HG02852 (cell line): ENCODE measurements at regions not wholly inside any gene's neighbourhood (a gene's known extent, or its start where the extent isn't known, plus 50 kb on each side); places are given as distances from the start of the nearest gene placed in this dataset.
A peak's percentile ranks its signal among the peaks of the same experiment; 100 is the strongest.

Source experiments
- ATAC-seq: cut with Tn5 transposase; IDR thresholded peaks from one replicate; pipeline ENCODE4 v1.9.1; 2021; ENCODE audit warnings: mild to moderate bottlenecking, moderate library complexity; ENCODE audit not compliant: unreplicated experiment

DNA sequence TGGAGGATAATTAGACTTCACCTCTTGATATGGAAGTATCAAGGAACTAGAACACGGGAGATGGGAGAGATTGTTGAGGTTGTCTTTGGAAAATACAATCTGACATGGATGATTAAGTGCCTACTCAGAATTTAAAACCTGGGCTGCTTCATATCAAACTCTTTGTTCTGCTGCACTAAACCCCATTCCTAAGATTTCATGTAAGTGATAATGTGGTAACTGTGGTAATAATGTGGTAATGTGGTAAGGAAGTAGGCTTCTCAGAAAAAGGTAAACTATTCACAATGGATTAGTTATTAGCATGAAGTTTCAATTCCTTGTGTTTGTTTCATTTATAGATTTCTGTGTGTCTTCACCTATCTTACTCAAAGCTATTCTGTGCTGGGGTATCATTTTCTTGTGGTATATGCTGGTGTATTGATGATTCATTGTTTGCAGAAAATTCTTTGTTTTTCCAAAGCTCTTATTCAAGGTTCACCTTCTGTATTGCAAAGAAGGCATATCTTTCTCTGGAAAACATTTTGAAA lies 129.9 kb upstream of the TAC1 start:
- peak; percentile 61 for ATAC-seq

DNA sequence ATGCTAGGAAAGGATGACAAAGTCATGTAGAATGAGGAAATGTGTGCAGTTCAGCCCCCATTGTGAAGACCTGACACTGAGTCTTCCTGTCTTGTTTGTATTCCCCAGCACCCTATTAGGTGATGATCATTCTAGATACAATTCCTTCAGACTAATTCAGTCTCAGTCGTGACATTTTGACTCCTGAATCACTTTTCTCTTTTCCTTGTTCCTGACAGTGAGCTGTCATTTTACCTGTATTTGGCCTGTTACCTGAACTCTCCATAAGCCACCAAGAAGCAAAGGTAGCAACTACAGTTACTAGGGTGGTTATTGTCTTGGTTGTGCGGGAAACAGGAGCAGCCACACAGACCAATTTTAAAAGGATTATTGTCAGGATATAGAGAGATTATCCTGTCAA lies 111.4 kb upstream of the TAC1 start:
- no peak for ATAC-seq

DNA sequence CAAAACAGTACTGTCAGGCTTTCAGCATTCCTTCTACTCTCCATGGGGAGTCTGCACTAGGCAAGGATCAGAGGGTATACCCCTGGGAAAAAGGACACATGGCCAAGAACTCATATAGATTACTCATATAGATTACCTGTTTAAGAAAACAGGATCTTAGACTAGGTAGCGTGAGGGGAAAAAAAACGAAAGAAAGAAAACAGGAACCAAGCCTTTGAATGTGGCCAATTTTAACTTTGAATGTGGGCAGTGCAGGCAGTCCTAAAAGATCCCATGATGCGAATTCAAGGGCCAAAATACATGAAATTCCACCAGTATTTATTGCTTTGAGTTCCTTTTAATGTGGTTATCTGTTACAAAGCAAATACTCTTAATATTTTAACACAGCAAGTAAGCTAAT lies 108.6 kb upstream of the TAC1 start:
- ATAC-seq, result peak; percentile 93

DNA sequence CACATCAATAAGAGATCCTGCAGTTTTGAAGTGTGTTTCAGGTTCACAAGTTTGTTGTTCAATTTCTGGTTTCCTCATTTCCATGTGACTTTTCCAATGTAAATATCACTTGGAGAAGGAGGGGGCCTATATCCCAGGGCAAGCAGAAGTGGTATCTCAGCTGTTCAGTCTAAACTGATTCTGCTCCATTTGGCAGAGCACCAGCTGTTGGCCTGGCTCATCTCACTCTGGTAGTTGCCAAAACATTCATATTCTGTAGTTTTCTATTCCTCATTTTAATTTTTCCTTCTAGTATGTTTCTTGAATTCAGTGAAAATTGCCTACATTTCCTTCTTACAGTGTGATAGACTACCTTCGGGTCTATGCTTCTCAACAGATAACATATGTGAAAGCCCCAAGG lies 101.8 kb upstream of the TAC1 start:
- ATAC-seq, result no peak

DNA sequence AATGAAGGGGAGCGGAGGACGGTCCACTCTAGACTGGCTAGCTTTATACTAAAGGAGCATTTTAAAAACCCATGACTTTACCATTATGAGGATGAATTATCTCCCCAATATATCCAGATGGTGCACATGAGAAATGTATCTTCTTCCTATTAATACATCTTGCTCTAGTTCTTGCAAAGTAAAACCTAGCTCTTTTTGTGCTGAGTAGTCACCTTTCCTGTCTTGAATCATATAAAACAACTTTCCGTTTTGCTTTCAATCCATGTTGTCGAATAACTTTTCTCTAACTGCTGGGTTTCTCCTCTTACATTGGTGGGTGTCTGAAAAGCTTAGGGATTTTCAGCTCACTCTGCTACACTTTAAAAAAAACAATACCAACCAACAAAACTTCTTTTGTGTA lies 96.3 kb upstream of the TAC1 start:
- ATAC-seq, result no peak

DNA sequence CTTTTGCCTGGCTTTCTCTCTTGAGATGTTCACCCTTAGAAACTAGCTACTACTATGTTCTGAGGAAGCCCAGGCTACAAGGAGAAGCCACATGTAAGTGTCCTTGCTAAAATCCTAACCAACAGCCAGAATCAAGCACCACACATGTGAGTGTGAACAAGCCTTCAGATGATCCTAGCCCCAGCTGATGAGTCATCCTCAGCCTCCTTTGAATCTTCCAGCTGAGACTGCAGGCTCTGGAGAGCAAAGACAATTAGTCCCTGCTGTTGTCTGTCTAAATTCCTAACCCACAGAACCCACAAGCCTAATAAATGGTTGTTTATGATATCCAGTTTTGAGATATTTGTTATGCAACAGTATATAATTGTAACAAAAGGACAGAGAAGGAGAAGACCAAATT lies 92.8 kb upstream of the TAC1 start:
- no peak for ATAC-seq

DNA sequence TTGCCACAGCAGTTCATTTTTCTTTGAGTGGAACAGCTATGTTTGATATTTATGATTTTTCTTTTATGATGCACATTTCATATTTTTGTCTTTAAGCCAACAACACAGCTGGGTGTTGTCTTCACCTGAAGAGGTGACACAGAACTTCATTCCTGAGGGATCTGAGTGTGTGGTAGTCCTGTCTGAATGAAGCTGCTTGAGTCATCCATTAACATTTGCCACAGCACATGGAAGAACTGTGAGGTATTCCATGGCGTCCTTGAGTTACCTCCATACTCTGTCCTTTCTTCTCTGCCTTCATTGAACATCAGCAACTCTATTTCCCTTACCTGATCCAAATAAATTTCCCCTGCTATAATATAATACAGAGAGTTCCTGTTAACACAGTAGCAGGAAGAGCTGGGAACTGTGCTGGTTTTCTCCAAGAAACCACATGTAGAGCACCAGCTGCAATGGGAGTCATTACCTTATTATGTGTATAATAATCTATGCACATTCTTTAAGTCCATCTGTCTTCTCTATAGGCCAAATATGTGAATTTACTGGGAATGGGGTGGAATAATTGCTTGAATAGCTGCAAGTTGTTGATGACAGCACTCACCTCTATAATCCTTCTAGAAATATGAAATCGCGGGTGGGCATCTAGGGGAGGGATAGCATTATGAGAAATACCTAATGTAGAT lies 72.4 kb upstream of the TAC1 start:
- ATAC-seq, result no peak

DNA sequence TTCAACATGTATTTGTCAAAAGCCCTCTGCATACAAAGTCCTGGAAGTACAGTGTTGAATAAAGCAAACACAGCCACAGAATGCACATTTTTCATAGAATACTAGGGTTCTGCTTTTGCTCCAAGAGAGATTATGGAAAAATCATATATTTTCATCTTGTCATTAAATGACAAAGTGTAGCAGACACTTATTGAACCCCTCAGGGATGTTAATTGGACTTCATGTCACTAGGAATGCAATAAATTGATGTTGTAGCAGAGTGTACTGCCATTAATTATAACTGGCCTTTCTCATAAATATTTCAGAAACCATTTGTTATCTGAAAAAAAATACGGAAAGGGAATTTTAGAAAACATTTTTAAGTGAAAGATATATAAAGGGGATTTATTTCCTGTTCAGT lies 64.5 kb upstream of the TAC1 start:
- no peak for ATAC-seq

DNA sequence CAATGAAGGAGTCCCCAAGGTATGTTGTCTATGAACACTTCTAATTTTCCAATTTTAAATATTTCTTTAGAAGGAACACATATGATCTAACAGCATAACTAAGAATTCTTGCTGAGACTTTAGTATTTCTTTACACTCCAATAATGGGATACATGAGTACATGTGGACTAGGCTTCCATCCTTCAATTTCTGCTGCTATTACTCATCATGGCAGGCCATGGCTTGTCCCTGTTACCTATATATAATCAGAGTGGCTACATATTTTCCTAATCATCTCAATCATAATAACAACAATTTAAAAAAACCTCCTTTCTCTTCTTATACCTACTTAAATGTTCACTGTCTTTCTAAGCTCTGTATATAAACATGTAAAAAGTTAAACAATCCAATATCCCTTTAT lies 60.3 kb upstream of the TAC1 start:
- no peak for ATAC-seq

DNA sequence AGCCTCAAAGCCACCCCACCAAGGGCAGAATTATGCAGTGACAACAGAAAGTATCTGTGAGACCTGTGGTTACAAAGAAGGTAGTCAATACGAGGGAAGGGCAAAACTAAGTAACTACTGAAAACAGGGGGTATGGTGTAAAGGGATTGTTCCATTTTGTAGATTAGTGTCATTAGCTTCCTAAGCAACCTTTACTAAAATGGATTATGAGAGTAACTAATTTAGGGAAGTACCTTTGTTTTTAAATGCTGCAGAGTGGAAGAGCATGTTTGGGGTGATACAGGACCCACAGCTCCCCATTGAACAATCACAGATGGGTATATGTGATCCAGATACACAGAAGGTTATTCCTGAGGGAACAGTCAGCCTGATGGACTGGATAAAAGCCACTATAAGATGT lies 51.3 kb upstream of the TAC1 start:
- ATAC-seq, result no peak
